ENCODE measurements at regions not wholly inside any gene's neighbourhood (a gene's known extent, or its start where the extent isn't known, plus 50 kb on each side); places are given as distances from the start of the nearest gene placed in this dataset.
"Not testable (repeated sequence)": the region's sequence is repeated elsewhere in the genome, so short reads cannot be mapped to it uniquely, and the experiment has no call there.

DNA sequence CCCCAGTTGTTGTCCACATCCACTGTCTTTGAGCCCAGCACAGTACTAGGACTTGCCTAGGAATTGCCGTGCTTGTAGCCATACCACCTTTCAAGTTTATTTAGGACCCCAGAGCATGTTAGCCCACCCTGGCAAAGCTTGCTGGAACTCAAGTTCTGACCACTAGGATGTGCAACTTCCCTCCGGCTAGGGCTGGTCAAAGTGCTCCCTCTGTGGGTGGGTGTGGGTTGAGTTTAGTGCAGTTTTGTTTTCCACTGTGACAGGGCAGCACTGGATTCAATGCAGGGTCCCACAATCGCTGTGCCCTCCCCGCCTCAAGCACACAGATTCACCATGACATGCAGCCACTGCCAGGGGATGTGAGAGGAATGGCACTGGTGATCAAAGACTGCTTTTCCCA is 96.0 kb downstream of the RASGEF1B start:
- DNase-seq, result no peak

GRCh38 chr4:81369886-81370285 is 101.8 kb downstream of the RASGEF1B start:
- no peak for DNase-seq

GRCh38 chr4:81366779-81367178 is 104.9 kb downstream of the RASGEF1B start:
- DNase-seq, result no peak

DNA sequence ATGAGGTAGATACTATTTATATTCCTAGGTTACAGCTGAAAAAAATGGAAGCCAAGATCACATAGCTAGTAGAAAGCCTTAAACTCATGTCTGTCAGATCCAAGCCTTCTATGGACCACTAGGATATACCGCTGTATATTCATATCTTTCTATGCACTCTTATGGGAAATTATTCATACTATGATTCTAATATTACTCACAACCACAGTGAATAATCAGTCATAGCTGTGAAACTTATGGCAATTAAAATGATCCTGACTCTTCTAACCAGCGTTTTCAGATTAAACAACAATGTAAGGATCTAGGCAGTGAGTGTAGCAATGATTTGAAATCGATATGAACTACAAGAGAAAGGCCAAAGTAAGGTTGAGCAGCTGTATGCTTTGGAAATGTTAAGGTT is 111.0 kb downstream of the RASGEF1B start:
- no peak for DNase-seq

- no peak for DNase-seq
Observed at GRCh38 chr4:81359207-81359606, 112.5 kb downstream of the RASGEF1B start.

DNA sequence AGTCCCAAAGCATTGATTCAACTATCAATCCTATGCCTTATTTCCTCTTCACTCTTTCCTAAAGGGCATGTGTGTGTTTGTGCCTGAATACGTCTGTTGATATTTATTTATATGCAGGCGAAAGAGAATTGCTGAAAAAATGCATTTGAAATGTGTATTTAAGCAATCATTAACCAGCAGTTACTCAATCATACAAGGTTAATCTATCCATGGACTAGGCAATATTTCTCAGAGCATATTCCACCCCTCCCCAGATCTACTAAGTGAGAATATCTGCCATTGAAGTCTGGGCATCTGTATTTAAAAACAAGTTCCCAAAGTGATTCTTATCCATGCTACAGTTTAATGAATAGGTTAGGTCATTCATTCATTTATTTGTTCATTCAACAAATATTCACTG is 113.6 kb downstream of the RASGEF1B start:
- DNase-seq, result no peak

DNA sequence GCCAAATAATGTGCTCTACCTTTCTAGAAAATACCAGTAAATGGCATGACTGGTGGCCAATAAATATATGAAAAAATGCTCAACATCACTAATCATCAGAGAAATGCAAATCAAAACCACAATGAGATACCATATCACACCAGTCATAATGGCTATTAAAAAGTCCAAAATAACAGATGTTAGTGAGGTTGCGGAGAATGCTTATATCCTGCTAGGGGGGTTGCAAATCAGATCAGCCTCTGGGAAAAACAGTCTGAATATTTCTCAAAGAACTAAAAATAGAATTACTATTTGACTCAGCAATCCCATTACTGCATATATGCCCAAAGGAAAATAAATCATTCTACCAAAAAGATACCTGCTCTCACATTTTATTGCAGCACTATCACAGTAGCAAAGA is 115.1 kb downstream of the RASGEF1B start:
- no peak for DNase-seq

- DNase-seq, result no peak
Observed at GRCh38 chr4:81355136-81355535, 116.6 kb downstream of the RASGEF1B start.

DNA sequence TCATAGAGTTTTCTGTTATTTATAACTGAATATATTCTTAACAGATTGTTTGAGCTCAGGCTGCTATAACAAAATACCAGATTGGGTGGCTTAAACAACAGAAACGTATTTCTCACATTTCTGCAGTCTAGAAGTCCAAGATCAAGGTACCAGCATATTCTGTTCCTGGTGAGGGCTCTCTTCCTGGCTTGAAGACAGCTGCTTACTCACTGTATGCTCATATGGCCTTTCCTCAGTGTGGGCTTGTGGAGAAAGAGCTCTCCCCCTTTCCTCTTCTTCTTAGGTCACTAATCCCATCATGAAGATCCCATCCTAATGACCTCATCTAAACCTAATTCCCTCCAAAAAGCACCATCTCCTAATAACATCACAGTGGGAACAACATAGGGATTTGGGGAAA is 117.8 kb downstream of the RASGEF1B start:
- DNase-seq, result no peak

DNA sequence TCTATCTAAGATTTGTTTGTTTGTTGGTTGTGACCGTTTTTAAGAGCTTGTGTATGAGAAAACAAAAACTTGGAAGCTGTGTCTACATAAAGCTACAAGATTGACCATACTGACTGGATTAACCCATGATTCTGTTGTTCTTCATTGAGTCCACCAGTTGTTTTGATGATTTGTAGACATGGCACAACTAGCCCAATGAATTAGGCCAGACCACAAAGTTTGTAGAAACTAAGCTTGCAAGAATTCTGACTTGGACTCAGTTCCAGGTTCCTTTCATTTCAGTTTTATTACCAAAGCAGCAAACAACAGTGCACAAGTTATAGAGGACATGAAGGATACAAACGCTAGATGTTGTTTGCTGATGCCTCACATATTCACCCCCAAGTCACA is 119.3 kb downstream of the RASGEF1B start:
- DNase-seq, result no peak

DNA sequence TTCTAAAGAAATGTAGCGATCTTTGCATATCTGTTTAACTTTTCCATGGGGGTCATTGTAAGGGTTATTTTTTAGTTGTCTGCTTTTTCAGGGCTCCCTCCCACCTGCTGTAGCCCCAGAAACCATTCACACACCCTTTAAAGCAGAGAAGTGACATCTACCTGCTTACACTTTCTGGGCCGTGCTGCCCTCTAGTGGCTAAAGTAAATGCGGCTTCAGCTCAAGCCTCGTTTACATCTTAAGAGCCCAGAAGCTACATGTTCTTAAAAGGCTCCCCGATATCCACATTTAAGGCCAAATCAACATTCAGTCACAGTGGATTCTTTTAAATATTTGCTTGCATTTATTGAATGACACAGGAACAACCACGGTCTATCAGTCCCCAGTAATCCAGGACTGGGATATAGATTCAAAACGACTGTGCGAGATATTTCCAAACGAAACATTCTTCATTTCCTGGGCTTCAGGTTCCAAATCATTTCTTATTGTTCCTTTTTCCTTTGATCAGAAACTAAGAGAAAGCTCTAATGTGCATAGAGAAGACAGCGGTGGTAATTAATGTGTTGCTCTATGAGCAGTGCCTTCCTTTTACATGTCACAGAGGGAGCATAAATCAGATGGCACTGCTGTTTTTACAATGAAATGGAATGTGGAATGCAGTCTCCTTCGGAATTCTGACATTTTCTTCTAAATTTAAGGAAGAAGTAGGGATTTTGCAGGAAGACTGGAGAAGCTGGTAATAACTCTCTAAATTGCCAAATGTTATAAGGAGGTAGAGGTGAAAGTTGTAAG is 119.9 kb downstream of the RASGEF1B start:
- DNase-seq, result peak; percentile 47 to 80

- no peak for DNase-seq
Observed at GRCh38 chr4:81350040-81350439, 121.7 kb downstream of the RASGEF1B start.

- no peak for DNase-seq
Observed at GRCh38 chr4:81348778-81349094, 123.0 kb downstream of the RASGEF1B start.

GRCh38 chr4:81348086-81348777 is 123.5 kb downstream of the RASGEF1B start:
- no peak for DNase-seq

DNA sequence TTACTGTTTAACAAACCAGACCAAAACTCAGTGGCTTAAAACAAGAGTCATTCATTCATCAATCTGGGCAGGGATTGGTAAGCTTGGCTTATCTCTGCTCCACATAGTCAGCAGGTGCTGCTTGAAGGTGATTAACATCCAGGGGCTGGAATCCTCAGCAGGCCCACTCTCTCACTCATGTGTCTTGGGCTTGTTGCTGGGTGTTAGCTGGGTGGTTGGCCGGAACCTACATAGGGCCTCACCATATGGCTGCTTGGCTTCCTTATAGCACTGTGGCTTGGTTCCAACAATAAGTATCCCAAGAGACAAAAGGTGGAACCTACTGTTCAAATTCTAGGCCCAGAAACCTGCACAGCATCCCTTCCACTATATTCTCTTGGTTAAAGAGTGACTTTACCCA is 125.0 kb downstream of the RASGEF1B start:
- DNase-seq, result no peak

DNA sequence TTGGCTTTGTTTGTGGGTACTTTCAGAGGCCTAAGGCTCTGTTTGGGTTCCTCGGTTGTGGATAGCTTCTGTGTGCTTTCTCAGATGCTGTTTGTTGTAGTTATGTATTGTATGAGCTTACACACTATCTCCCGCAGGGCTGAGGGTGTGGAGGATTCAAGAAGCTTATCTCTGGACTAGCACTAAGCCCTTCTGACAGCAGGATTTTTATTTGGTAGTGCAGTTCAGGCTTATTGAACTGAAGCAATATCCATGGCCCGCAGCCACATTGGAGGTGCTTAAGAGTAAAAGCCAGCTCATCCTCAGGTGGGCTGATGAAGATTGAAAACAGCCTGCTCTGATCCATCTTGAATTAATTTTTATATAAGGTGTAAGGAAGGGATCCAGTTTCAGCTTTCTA is 128.2 kb downstream of the RASGEF1B start:
- no peak for DNase-seq

GRCh38 chr4:81343046-81343445 is 128.0 kb upstream of the PRKG2 start:
- DNase-seq, result no peak

- no peak for DNase-seq
Observed at GRCh38 chr4:81337211-81337610, 122.2 kb upstream of the PRKG2 start.

DNA sequence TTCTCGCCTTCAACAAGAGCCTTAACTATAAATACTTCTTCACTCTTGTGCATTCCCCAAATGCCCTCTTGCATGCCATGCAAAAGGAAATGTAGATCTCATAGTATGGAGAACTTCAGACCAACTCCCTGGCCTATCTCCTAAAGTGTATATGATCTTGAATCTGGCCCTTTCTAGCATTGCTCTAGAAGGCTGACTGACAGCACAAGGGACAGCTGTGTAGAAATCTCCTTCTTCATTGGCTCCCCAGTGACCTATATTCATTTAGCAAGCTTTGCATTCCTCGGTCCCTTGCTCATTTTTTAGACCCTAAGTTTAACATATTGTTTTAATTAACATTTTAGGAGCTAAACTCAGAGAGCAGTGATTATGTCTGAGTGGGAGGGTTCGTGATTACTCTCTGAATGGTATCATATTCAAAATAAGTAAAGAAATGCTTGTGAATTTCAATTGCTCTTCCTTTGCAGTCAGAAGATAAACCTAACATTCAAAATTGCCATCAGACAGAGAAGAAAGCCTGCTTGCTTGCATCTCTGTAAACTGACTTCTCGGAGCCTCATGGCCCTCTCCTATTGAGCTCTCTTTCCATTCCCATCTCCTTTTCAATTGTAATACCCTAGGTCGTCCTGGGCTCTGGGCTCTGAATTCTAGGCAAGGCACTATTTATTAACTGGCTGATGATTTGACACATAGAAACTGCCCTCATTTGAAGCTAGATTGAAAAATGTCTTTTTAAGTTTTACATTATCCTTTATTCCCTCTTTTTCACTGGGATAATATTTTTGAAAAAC is 120.3 kb upstream of the PRKG2 start:
- DNase-seq, result no peak

DNA sequence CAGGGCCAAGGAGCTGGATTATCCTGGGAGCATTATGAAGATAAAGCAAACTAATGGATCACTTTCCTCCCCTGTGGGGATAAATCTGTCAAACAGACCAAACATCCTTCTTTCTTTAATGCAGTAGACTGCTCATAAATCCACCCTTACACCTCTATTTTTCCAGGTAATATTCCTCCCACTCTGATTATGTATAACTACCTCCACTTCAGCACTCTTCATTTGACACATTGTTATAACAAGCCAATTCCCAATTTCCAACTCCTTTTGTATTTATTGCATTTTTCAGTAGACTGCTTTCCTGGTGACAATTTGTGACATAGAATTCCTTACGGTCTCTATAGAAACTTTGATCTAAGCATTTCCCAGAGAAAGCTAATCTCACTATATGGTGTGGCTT is 115.0 kb upstream of the PRKG2 start:
- no peak for DNase-seq

GRCh38 chr4:81326581-81326980 is 111.6 kb upstream of the PRKG2 start:
- DNase-seq, result no peak

DNA sequence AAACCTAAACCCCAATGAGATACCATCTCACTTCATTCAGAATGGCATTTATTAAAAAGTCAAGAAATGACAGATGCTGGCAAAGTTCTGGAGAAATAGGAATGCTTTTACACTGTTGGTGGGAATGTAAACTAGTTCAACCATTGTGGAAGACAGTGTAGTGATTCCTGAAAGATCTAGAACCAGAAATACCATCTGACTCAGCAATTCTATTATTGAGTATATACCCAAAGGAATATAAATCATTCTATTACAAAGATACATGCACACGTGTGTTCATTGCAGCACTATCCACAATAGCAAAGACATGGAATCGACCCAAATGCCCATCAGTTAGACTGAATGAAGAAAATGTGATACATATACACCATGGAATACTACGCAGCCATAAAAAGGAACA is 109.6 kb upstream of the PRKG2 start:
- DNase-seq, result not testable (repeated sequence)

- DNase-seq, result no peak
Observed at GRCh38 chr4:81319657-81320056, 104.6 kb upstream of the PRKG2 start.

DNA sequence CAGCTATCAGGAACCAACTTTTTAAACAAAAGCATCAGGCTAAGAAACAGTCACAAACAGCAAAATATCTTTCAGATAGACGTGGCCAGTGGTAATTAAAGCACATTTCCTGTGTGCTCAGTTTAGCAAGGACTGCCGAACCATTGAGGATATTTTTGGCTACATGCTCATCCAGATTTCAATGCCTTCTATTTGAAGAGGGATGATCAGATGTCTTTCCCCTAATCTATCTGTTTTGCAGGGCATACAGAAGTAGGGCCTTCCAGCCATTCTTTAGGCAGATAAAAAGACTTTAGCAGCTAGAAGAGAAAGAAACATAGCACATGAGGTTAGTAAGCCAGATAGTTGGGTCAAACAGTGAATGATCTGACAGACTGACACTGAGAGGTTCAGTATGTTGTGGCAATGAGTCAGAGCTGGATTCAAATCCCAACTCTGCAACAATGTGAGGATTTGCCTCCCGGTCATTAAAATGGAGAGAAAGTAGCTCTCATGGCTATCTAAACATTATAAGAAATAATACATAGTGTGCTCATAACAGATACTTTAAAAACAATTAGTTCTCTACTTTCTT is 100.0 kb upstream of the PRKG2 start:
- DNase-seq, result no peak
